H9 (cell line): ENCODE measurements at regions not wholly inside any gene's neighbourhood (a gene's known extent, or its start where the extent isn't known, plus 50 kb on each side); places are given as distances from the start of the nearest gene placed in this dataset.
A peak's percentile ranks its signal among the peaks of the same experiment; 100 is the strongest.

ENCODE experiments used
- DNase-seq: peaks from one replicate; pipeline ENCODE4 v3.0.0-alpha.2; 2017
- H2AFZ ChIP-seq: one replicate; pipeline ENCODE4 v1.6.1; 2013; ENCODE audit warnings: mild to moderate bottlenecking, low read length, control low read depth, moderate library complexity
- H2AK5ac ChIP-seq: 2 replicates; pipeline ENCODE4 v1.6.1; 2013; ENCODE audit warnings: low read length, control low read depth, mixed read lengths; ENCODE audit not compliant: insufficient read length
- H2BK120ac ChIP-seq: one replicate; pipeline ENCODE4 v1.6.1; 2013; ENCODE audit warnings: low read depth, mild to moderate bottlenecking, low read length, control low read depth, inconsistent platforms; ENCODE audit not compliant: poor library complexity, severe bottlenecking
- H2BK12ac ChIP-seq: 2 replicates; pipeline ENCODE4 v1.6.1; 2013; ENCODE audit warnings: low read length, control low read depth, mixed read lengths, low read depth; ENCODE audit not compliant: insufficient read length
- H2BK15ac ChIP-seq: 2 replicates; pipeline ENCODE4 v1.6.1; 2013; ENCODE audit warnings: low read depth, low read length, control low read depth
- H2BK20ac ChIP-seq: one replicate; pipeline ENCODE4 v1.6.1; 2013; ENCODE audit warnings: low read depth, mild to moderate bottlenecking, low read length, control low read depth, inconsistent platforms; ENCODE audit not compliant: poor library complexity, severe bottlenecking
- H2BK5ac ChIP-seq: 2 replicates; pipeline ENCODE4 v1.6.1; 2013; ENCODE audit warnings: low read length, control low read depth, mixed read lengths; ENCODE audit not compliant: insufficient read length
- H3K14ac ChIP-seq: 2 replicates; pipeline ENCODE4 v1.6.1; 2013; ENCODE audit warnings: low read length, control low read depth; ENCODE audit not compliant: insufficient read depth
- H3K18ac ChIP-seq: 2 replicates; pipeline ENCODE4 v1.6.1; 2013; ENCODE audit warnings: low read depth, mild to moderate bottlenecking, mixed read lengths, low read length, control low read depth; ENCODE audit not compliant: insufficient read length
- H3K23ac ChIP-seq: 2 replicates; pipeline ENCODE4 v1.6.1; 2013; ENCODE audit warnings: low read length, control low read depth, mixed read lengths, low read depth; ENCODE audit not compliant: insufficient read length
- H3K23me2 ChIP-seq: 2 replicates; pipeline ENCODE4 v1.6.1; 2013; ENCODE audit warnings: low read depth, mild to moderate bottlenecking, mixed read lengths, low read length, control low read depth; ENCODE audit not compliant: insufficient read length, poor library complexity, severe bottlenecking
- H3K27ac ChIP-seq: 2 replicates; pipeline ENCODE4 v1.5.1; 2013; ENCODE audit warnings: low read length, control low read depth, mixed read lengths, low read depth; ENCODE audit not compliant: insufficient read length
- H3K27me3 ChIP-seq: 2 replicates; pipeline ENCODE4 v1.6.1; 2013; ENCODE audit warnings: low read length, control low read depth, inconsistent platforms; ENCODE audit not compliant: insufficient read depth
- H3K4ac ChIP-seq: 2 replicates; pipeline ENCODE4 v1.6.1; 2013; ENCODE audit warnings: low read depth, mild to moderate bottlenecking, control low read depth, inconsistent platforms, low read length, moderate library complexity
- H3K4me1 ChIP-seq: 2 replicates; pipeline ENCODE4 v1.6.1; 2013; ENCODE audit warnings: low read length, control low read depth, inconsistent platforms; ENCODE audit not compliant: insufficient read depth
- H3K4me2 ChIP-seq: 2 replicates; pipeline ENCODE4 v1.6.1; 2013; ENCODE audit warnings: low read length, control low read depth, mixed read lengths; ENCODE audit not compliant: insufficient read length, insufficient read depth
- H3K56ac ChIP-seq: 2 replicates; pipeline ENCODE4 v1.6.1; 2013; ENCODE audit warnings: low read depth, mild to moderate bottlenecking, mixed read lengths, low read length, control low read depth; ENCODE audit not compliant: insufficient read length
- H3K79me1 ChIP-seq: 2 replicates; pipeline ENCODE4 v1.6.1; 2013; ENCODE audit warnings: low read depth, mild to moderate bottlenecking, moderate library complexity, low read length, control low read depth, inconsistent platforms; ENCODE audit not compliant: insufficient read depth, poor library complexity, severe bottlenecking
- H3K79me2 ChIP-seq: 2 replicates; pipeline ENCODE4 v1.6.1; 2013; ENCODE audit warnings: low read length, control low read depth, inconsistent platforms; ENCODE audit not compliant: insufficient read depth
- H3K9ac ChIP-seq: 2 replicates; pipeline ENCODE4 v1.6.1; 2013; ENCODE audit warnings: low read length, control low read depth, mixed read lengths; ENCODE audit not compliant: insufficient read length; ENCODE audit errors: extremely low read depth
- H3K9me3 ChIP-seq: one replicate; pipeline ENCODE4 v1.6.1; 2013; ENCODE audit warnings: low read depth, low read length, inconsistent platforms; ENCODE audit not compliant: control insufficient read depth
- H3T11ph ChIP-seq: one replicate; pipeline ENCODE4 v1.6.1; 2013; ENCODE audit warnings: mild to moderate bottlenecking, low read length, control low read depth, inconsistent platforms
- H4K20me1 ChIP-seq: one replicate; pipeline ENCODE4 v1.6.1; 2013; ENCODE audit not compliant: control insufficient read depth, insufficient read length, insufficient read depth
- H4K5ac ChIP-seq: 2 replicates; pipeline ENCODE4 v1.6.1; 2013; ENCODE audit warnings: low read depth, mild to moderate bottlenecking, mixed read lengths, low read length, control low read depth; ENCODE audit not compliant: insufficient read length
- H4K8ac ChIP-seq: replicated peaks from 2 replicates; pipeline ENCODE4 v1.6.1; 2013; ENCODE audit warnings: low read length, control low read depth, mixed read lengths, low read depth; ENCODE audit not compliant: insufficient read length
- H4K91ac ChIP-seq: 2 replicates; pipeline ENCODE4 v1.6.1; 2013; ENCODE audit warnings: low read depth, mild to moderate bottlenecking, moderate library complexity, mixed read lengths, low read length, control low read depth; ENCODE audit not compliant: insufficient read length
- H3K27ac Mint-ChIP-seq, 3 experiments: 2 replicates in 2 of 3; 3 replicates in 1 of 3; pipeline ENCODE4 v1.8.0; 2020 to 2021; ENCODE audit warnings: mixed read lengths in 3 of 3, mild to moderate bottlenecking in 1 of 3, moderate library complexity in 1 of 3
- H3K27me3 Mint-ChIP-seq: 2 replicates; pipeline ENCODE4 v1.8.0; 2021; ENCODE audit warnings: low read depth, mild to moderate bottlenecking, moderate library complexity, mixed read lengths
- H3K36me3 Mint-ChIP-seq, 3 experiments: 2 replicates in 2 of 3; 3 replicates in 1 of 3; pipeline ENCODE4 v1.8.0; 2020 to 2021; ENCODE audit warnings: low read depth in 3 of 3, mixed read lengths in 3 of 3; ENCODE audit not compliant: insufficient read depth in 1 of 3
- H3K4me1 Mint-ChIP-seq, 2 experiments: 2 replicates each; pipeline ENCODE4 v1.8.0; 2020; ENCODE audit warnings: mixed read lengths in 2 of 2
- H3K4me3 Mint-ChIP-seq, 2 experiments: 2 replicates in 1 of 2; 3 replicates in 1 of 2; pipeline ENCODE4 v1.8.0; 2020 to 2021; ENCODE audit warnings: mild to moderate bottlenecking in 2 of 2, mixed read lengths in 2 of 2, moderate library complexity in 1 of 2
- H3K9me3 Mint-ChIP-seq, 2 experiments: 2 replicates in 1 of 2; 3 replicates in 1 of 2; pipeline ENCODE4 v1.8.0; 2020; ENCODE audit warnings: mild to moderate bottlenecking in 2 of 2, mixed read lengths in 2 of 2, moderate library complexity in 1 of 2
- WGBS: extraction: QIAGEN DNeasy Blood & Tissue Kit; methylation state at CpG from one replicate; pipeline ENCODE4 v1.1.7; 2013; ENCODE audit warnings: missing lambda C conversion rate, low lambda C conversion rate, mixed read lengths; ENCODE audit not compliant: insufficient read length; ENCODE audit errors: extremely low coverage; 5-methylcytosine and 5-hydroxymethylcytosine counted together
- TF ChIP-seq, protein P1 (sequence below): fragments of 200-600 bp; sonication (generic); conservative IDR thresholded peaks from 3 replicates; pipeline ENCODE4 v1.8.0; 2021; ENCODE audit warnings: antibody characterized with exemption, mild to moderate bottlenecking

DNA sequence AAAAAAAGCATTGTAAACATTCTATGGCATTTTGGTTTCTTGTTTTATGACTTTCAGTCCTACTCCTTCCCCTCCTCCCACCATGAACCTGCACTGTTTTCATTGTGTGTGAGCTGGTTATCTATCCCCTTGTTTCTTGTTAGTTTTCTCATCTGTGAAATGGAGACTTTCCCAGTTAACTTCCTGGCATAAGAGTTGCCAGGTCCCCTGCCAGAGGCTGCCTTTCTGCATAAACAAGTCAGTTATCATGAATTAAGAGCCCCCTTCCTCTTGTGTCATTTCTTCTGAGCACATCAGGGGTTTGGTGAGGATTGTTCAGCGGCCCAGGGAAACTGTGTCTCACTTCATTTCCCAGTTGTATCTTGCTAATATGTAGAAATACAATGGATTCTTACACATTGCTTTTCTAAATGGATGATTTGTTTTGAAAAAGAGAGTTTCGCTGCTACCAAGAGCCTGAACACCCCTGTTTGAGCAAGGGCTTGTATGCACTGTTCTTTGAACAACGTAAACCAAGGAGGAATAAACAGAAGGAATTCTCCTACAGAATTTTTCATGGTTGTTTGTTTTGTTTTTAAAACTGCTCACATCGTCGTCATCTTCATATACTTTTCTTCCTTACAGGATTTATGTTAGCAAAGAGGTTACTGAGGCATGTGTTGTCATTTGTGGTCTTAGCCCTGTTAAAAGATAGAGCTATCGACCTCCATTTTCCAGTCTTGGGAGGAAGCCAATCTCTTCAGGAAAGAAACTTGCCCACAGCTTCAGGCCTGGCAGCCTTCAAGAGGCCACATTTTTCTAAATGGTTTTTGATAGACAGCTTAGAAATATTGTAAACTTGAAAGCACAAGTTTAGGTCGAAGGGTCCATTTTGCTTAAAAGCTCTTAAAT lies 144.6 kb upstream of the IL12A start:
- Histone ChIP-seq H3K56ac (no peak overlapping the region), H4K20me1 (no peaks in the 10 kb centered on the region), H2BK15ac (no peak overlapping the region), H3K9me3 (no peaks in the 10 kb centered on the region), H3K18ac (no peak overlapping the region), H2BK120ac (no peak overlapping the region), H3K9ac (no peak overlapping the region), H3K4me1 (no peaks in the 10 kb centered on the region; the same call in 1 of the 2 replicates), H2BK5ac (no peak overlapping the region), H2AFZ (no peak overlapping the region), H3K79me1 (no peaks in the 10 kb centered on the region), H3K79me2 (no peaks in the 10 kb centered on the region; the same call in 1 of the 2 replicates), H3K4me2 (no peak overlapping the region), H3K23me2 (peaks cover 5% of the 10 kb centered on the region), H2BK12ac (no peak overlapping the region), H3T11ph (no peak overlapping the region), H4K91ac (no peak overlapping the region), H3K14ac (no peak overlapping the region), H3K23ac (no peak overlapping the region), H4K5ac (no peak overlapping the region), H2AK5ac (no peak overlapping the region), H3K27me3 (no peaks in the 10 kb centered on the region), H3K4ac (no peak overlapping the region), H3K27ac (no peak overlapping the region), H4K8ac (no peak overlapping the region), H2BK20ac (no peak overlapping the region)
- Mint-ChIP-seq H3K36me3 (peaks cover 0 to 15% (median 10%) of the 10 kb centered on the region in 3 experiments; a peak in 5 of 7 replicates), H3K4me3 (no peak overlapping the region), H3K27me3 (no peaks in the 10 kb centered on the region), H3K27ac (peak overlapping the region in 2 of 3 experiments; percentile 36 to 60; a peak in 3 of 7 replicates), H3K9me3 (peaks cover 4 to 12% of the 10 kb centered on the region in 2 experiments; a peak in 3 of 5 replicates), H3K4me1 (peaks cover 27 to 29% of the 10 kb centered on the region in 2 experiments)
- WGBS = no CpG with 5 or more reads among the region's 7 CpGs
- DNase-seq = no peak
- TF ChIP-seq, protein P1, sequence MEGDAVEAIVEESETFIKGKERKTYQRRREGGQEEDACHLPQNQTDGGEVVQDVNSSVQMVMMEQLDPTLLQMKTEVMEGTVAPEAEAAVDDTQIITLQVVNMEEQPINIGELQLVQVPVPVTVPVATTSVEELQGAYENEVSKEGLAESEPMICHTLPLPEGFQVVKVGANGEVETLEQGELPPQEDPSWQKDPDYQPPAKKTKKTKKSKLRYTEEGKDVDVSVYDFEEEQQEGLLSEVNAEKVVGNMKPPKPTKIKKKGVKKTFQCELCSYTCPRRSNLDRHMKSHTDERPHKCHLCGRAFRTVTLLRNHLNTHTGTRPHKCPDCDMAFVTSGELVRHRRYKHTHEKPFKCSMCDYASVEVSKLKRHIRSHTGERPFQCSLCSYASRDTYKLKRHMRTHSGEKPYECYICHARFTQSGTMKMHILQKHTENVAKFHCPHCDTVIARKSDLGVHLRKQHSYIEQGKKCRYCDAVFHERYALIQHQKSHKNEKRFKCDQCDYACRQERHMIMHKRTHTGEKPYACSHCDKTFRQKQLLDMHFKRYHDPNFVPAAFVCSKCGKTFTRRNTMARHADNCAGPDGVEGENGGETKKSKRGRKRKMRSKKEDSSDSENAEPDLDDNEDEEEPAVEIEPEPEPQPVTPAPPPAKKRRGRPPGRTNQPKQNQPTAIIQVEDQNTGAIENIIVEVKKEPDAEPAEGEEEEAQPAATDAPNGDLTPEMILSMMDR = no peak
